ENCODE measurements at regions not wholly inside any gene's neighbourhood (a gene's known extent, or its start where the extent isn't known, plus 50 kb on each side); places are given as distances from the start of the nearest gene placed in this dataset.

- TF ChIP-seq POLR2A (IDR thresholded peaks at IDR 0.05; ENCODE audit: low read length) (no peak), GATA1 (IDR thresholded peaks at IDR 0.05; ENCODE audit: low read depth, low read length) (no peak)
Observed at GRCh38 chr5:63306909-63307308, 655.3 kb downstream of the HTR1A start.
